ENCODE measurements at regions not wholly inside any gene's neighbourhood (a gene's known extent, or its start where the extent isn't known, plus 50 kb on each side); places are given as distances from the start of the nearest gene placed in this dataset.

GRCh38 chr16:51621610-51622009 lies 470.5 kb upstream of the SALL1 start:
- no peak for ATAC-seq
- TF ChIP-seq, protein P1, sequence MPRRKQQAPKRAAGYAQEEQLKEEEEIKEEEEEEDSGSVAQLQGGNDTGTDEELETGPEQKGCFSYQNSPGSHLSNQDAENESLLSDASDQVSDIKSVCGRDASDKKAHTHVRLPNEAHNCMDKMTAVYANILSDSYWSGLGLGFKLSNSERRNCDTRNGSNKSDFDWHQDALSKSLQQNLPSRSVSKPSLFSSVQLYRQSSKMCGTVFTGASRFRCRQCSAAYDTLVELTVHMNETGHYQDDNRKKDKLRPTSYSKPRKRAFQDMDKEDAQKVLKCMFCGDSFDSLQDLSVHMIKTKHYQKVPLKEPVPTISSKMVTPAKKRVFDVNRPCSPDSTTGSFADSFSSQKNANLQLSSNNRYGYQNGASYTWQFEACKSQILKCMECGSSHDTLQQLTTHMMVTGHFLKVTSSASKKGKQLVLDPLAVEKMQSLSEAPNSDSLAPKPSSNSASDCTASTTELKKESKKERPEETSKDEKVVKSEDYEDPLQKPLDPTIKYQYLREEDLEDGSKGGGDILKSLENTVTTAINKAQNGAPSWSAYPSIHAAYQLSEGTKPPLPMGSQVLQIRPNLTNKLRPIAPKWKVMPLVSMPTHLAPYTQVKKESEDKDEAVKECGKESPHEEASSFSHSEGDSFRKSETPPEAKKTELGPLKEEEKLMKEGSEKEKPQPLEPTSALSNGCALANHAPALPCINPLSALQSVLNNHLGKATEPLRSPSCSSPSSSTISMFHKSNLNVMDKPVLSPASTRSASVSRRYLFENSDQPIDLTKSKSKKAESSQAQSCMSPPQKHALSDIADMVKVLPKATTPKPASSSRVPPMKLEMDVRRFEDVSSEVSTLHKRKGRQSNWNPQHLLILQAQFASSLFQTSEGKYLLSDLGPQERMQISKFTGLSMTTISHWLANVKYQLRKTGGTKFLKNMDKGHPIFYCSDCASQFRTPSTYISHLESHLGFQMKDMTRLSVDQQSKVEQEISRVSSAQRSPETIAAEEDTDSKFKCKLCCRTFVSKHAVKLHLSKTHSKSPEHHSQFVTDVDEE (CRISPR knock-in tag; IDR thresholded peaks at IDR 0.05): no peak
- TF ChIP-seq ESRRG (CRISPR knock-in tag; IDR thresholded peaks at IDR 0.05): no peak
- TF ChIP-seq ISL1 (CRISPR knock-in tag; IDR thresholded peaks at IDR 0.05): no peak
- TF ChIP-seq RARB (CRISPR knock-in tag; IDR thresholded peaks at IDR 0.05): no peak
- TF ChIP-seq, protein P2, sequence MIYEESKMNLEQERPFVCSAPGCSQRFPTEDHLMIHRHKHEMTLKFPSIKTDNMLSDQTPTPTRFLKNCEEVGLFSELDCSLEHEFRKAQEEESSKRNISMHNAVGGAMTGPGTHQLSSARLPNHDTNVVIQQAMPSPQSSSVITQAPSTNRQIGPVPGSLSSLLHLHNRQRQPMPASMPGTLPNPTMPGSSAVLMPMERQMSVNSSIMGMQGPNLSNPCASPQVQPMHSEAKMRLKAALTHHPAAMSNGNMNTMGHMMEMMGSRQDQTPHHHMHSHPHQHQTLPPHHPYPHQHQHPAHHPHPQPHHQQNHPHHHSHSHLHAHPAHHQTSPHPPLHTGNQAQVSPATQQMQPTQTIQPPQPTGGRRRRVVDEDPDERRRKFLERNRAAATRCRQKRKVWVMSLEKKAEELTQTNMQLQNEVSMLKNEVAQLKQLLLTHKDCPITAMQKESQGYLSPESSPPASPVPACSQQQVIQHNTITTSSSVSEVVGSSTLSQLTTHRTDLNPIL (CRISPR knock-in tag; IDR thresholded peaks at IDR 0.05; ENCODE audit: low read depth): no peak
- TF ChIP-seq CSRNP3 (CRISPR knock-in tag; IDR thresholded peaks at IDR 0.05): no peak
- TF ChIP-seq ARNTL (CRISPR knock-in tag; IDR thresholded peaks at IDR 0.05; ENCODE audit: borderline replicate concordance, low read depth): no peak
- no peak for TF ChIP-seq SNAI2 (CRISPR knock-in tag; IDR thresholded peaks at IDR 0.05)
- no peak for TF ChIP-seq PATZ1 (CRISPR knock-in tag; IDR thresholded peaks at IDR 0.05; ENCODE audit: borderline replicate concordance)
- no peak for TF ChIP-seq GLIS3 (CRISPR knock-in tag; IDR thresholded peaks at IDR 0.05)
- TF ChIP-seq OSR1 (CRISPR knock-in tag; IDR thresholded peaks at IDR 0.05): no peak
- TF ChIP-seq ZNF8 (CRISPR knock-in tag; IDR thresholded peaks at IDR 0.05): no peak
- TF ChIP-seq PPARA (CRISPR knock-in tag; IDR thresholded peaks at IDR 0.05; ENCODE audit: borderline replicate concordance): no peak
- no peak for TF ChIP-seq TCF4 (CRISPR knock-in tag; IDR thresholded peaks at IDR 0.05; ENCODE audit: borderline replicate concordance)
- TF ChIP-seq ZNF565 (CRISPR knock-in tag; conservative IDR thresholded peaks at IDR 0.05; ENCODE audit: low read depth): no peak
- no peak for TF ChIP-seq POU6F1 (CRISPR knock-in tag; IDR thresholded peaks at IDR 0.05; ENCODE audit: borderline replicate concordance, low read depth)
- TF ChIP-seq CSDC2 (CRISPR knock-in tag; IDR thresholded peaks at IDR 0.05): no peak
- TF ChIP-seq ZNF70 (CRISPR knock-in tag; IDR thresholded peaks at IDR 0.05): no peak
- TF ChIP-seq ZC3H10 (CRISPR knock-in tag; IDR thresholded peaks at IDR 0.05): no peak
- no peak for TF ChIP-seq TOX (CRISPR knock-in tag; IDR thresholded peaks at IDR 0.05; ENCODE audit: borderline replicate concordance)

GRCh38 chr16:51615141-51615540 lies 464.1 kb upstream of the SALL1 start:
- TF ChIP-seq TOX (CRISPR knock-in tag; IDR thresholded peaks at IDR 0.05; ENCODE audit: borderline replicate concordance): no peak
- no peak for TF ChIP-seq BACH2 (CRISPR knock-in tag; IDR thresholded peaks at IDR 0.05; ENCODE audit: borderline replicate concordance)
- TF ChIP-seq TCF4 (CRISPR knock-in tag; IDR thresholded peaks at IDR 0.05; ENCODE audit: borderline replicate concordance): no peak
- no peak for TF ChIP-seq ZNF70 (CRISPR knock-in tag; IDR thresholded peaks at IDR 0.05)
- no peak for TF ChIP-seq GLIS3 (CRISPR knock-in tag; IDR thresholded peaks at IDR 0.05)
- TF ChIP-seq OSR1 (CRISPR knock-in tag; IDR thresholded peaks at IDR 0.05): no peak
- TF ChIP-seq ISL1 (CRISPR knock-in tag; IDR thresholded peaks at IDR 0.05): no peak
- no peak for TF ChIP-seq ZNF8 (CRISPR knock-in tag; IDR thresholded peaks at IDR 0.05)
- TF ChIP-seq ZNF565 (CRISPR knock-in tag; conservative IDR thresholded peaks at IDR 0.05; ENCODE audit: low read depth): no peak
- no peak for TF ChIP-seq CSRNP3 (CRISPR knock-in tag; IDR thresholded peaks at IDR 0.05)
- no peak for TF ChIP-seq ZC3H10 (CRISPR knock-in tag; IDR thresholded peaks at IDR 0.05)
- no peak for ATAC-seq
